HG03280 (cell line): ENCODE measurements at regions not wholly inside any gene's neighbourhood (a gene's known extent, or its start where the extent isn't known, plus 50 kb on each side); places are given as distances from the start of the nearest gene placed in this dataset.
A peak's percentile ranks its signal among the peaks of the same experiment; 100 is the strongest.
"Not testable (repeated sequence)": the region's sequence is repeated elsewhere in the genome, so short reads cannot be mapped to it uniquely, and the experiment has no call there.

Experiments used
- ATAC-seq: cut with Tn5 transposase; IDR thresholded peaks from one replicate; pipeline ENCODE4 v1.9.1; 2021; ENCODE audit warnings: mild to moderate bottlenecking, moderate library complexity; ENCODE audit not compliant: unreplicated experiment

GRCh38 chr4:154982187-154983047, 201.3 kb downstream of the RBM46 start:
- peak; percentile 64 for ATAC-seq

GRCh38 chr4:154983714-154984113, 202.6 kb downstream of the RBM46 start:
- ATAC-seq, result no peak

- ATAC-seq, result peak; percentile 96
Measured at GRCh38 chr4:154984148-154984547, 203.1 kb downstream of the RBM46 start.

- ATAC-seq, result no peak
Measured at GRCh38 chr4:154984616-154985015, 203.5 kb downstream of the RBM46 start.

GRCh38 chr4:154985673-154986072, 204.6 kb downstream of the RBM46 start:
- ATAC-seq, result no peak

GRCh38 chr4:154988511-154988910, 207.4 kb downstream of the RBM46 start:
- no peak for ATAC-seq

GRCh38 chr4:154989511-154989910, 208.4 kb downstream of the RBM46 start:
- ATAC-seq, result no peak

GRCh38 chr4:154997866-154998265, 210.6 kb upstream of the NPY2R start:
- not testable (repeated sequence) for ATAC-seq

GRCh38 chr4:154998284-154998683, 210.2 kb upstream of the NPY2R start:
- no peak for ATAC-seq

GRCh38 chr4:154998773-154999172, 209.7 kb upstream of the NPY2R start:
- ATAC-seq, result no peak

- no peak for ATAC-seq
Measured at GRCh38 chr4:154999950-155000578, 208.4 kb upstream of the NPY2R start.

GRCh38 chr4:155001251-155001650, 207.2 kb upstream of the NPY2R start:
- no peak for ATAC-seq

- no peak for ATAC-seq
Measured at GRCh38 chr4:155005395-155006090, 202.9 kb upstream of the NPY2R start.

GRCh38 chr4:155007660-155008176, 200.7 kb upstream of the NPY2R start:
- no peak for ATAC-seq

- no peak for ATAC-seq
Measured at GRCh38 chr4:155008389-155008788, 200.0 kb upstream of the NPY2R start.

- ATAC-seq, result no peak
Measured at GRCh38 chr4:155009288-155009687, 199.1 kb upstream of the NPY2R start.

- ATAC-seq, result no peak
Measured at GRCh38 chr4:155010376-155010775, 198.1 kb upstream of the NPY2R start.

- ATAC-seq, result no peak
Measured at GRCh38 chr4:155011163-155011780, 197.2 kb upstream of the NPY2R start.

GRCh38 chr4:155012469-155012868, 196.0 kb upstream of the NPY2R start:
- ATAC-seq, result no peak

GRCh38 chr4:155017426-155017825, 191.0 kb upstream of the NPY2R start:
- ATAC-seq, result no peak
